H9 (cell line): ENCODE measurements at regions not wholly inside any gene's neighbourhood (a gene's known extent, or its start where the extent isn't known, plus 50 kb on each side); places are given as distances from the start of the nearest gene placed in this dataset.

ENCODE experiments used
- DNase-seq: peaks from one replicate; pipeline ENCODE4 v3.0.0-alpha.2; 2017
- H2AFZ ChIP-seq: one replicate; pipeline ENCODE4 v1.6.1; 2013; ENCODE audit warnings: mild to moderate bottlenecking, low read length, control low read depth, moderate library complexity
- H2AK5ac ChIP-seq: 2 replicates; pipeline ENCODE4 v1.6.1; 2013; ENCODE audit warnings: low read length, control low read depth, mixed read lengths; ENCODE audit not compliant: insufficient read length
- H2BK120ac ChIP-seq: one replicate; pipeline ENCODE4 v1.6.1; 2013; ENCODE audit warnings: low read depth, mild to moderate bottlenecking, low read length, control low read depth, inconsistent platforms; ENCODE audit not compliant: poor library complexity, severe bottlenecking
- H2BK12ac ChIP-seq: 2 replicates; pipeline ENCODE4 v1.6.1; 2013; ENCODE audit warnings: low read length, control low read depth, mixed read lengths, low read depth; ENCODE audit not compliant: insufficient read length
- H2BK15ac ChIP-seq: 2 replicates; pipeline ENCODE4 v1.6.1; 2013; ENCODE audit warnings: low read depth, low read length, control low read depth
- H2BK20ac ChIP-seq: one replicate; pipeline ENCODE4 v1.6.1; 2013; ENCODE audit warnings: low read depth, mild to moderate bottlenecking, low read length, control low read depth, inconsistent platforms; ENCODE audit not compliant: poor library complexity, severe bottlenecking
- H2BK5ac ChIP-seq: 2 replicates; pipeline ENCODE4 v1.6.1; 2013; ENCODE audit warnings: low read length, control low read depth, mixed read lengths; ENCODE audit not compliant: insufficient read length
- H3K14ac ChIP-seq: 2 replicates; pipeline ENCODE4 v1.6.1; 2013; ENCODE audit warnings: low read length, control low read depth; ENCODE audit not compliant: insufficient read depth
- H3K18ac ChIP-seq: 2 replicates; pipeline ENCODE4 v1.6.1; 2013; ENCODE audit warnings: low read depth, mild to moderate bottlenecking, mixed read lengths, low read length, control low read depth; ENCODE audit not compliant: insufficient read length
- H3K23ac ChIP-seq: 2 replicates; pipeline ENCODE4 v1.6.1; 2013; ENCODE audit warnings: low read length, control low read depth, mixed read lengths, low read depth; ENCODE audit not compliant: insufficient read length
- H3K23me2 ChIP-seq: 2 replicates; pipeline ENCODE4 v1.6.1; 2013; ENCODE audit warnings: low read depth, mild to moderate bottlenecking, mixed read lengths, low read length, control low read depth; ENCODE audit not compliant: insufficient read length, poor library complexity, severe bottlenecking
- H3K27ac ChIP-seq: 2 replicates; pipeline ENCODE4 v1.5.1; 2013; ENCODE audit warnings: low read length, control low read depth, mixed read lengths, low read depth; ENCODE audit not compliant: insufficient read length
- H3K27me3 ChIP-seq: 2 replicates; pipeline ENCODE4 v1.6.1; 2013; ENCODE audit warnings: low read length, control low read depth, inconsistent platforms; ENCODE audit not compliant: insufficient read depth
- H3K4ac ChIP-seq: 2 replicates; pipeline ENCODE4 v1.6.1; 2013; ENCODE audit warnings: low read depth, mild to moderate bottlenecking, control low read depth, inconsistent platforms, low read length, moderate library complexity
- H3K4me1 ChIP-seq: 2 replicates; pipeline ENCODE4 v1.6.1; 2013; ENCODE audit warnings: low read length, control low read depth, inconsistent platforms; ENCODE audit not compliant: insufficient read depth
- H3K4me2 ChIP-seq: 2 replicates; pipeline ENCODE4 v1.6.1; 2013; ENCODE audit warnings: low read length, control low read depth, mixed read lengths; ENCODE audit not compliant: insufficient read length, insufficient read depth
- H3K56ac ChIP-seq: 2 replicates; pipeline ENCODE4 v1.6.1; 2013; ENCODE audit warnings: low read depth, mild to moderate bottlenecking, mixed read lengths, low read length, control low read depth; ENCODE audit not compliant: insufficient read length
- H3K79me1 ChIP-seq: 2 replicates; pipeline ENCODE4 v1.6.1; 2013; ENCODE audit warnings: low read depth, mild to moderate bottlenecking, moderate library complexity, low read length, control low read depth, inconsistent platforms; ENCODE audit not compliant: insufficient read depth, poor library complexity, severe bottlenecking
- H3K79me2 ChIP-seq: 2 replicates; pipeline ENCODE4 v1.6.1; 2013; ENCODE audit warnings: low read length, control low read depth, inconsistent platforms; ENCODE audit not compliant: insufficient read depth
- H3K9ac ChIP-seq: 2 replicates; pipeline ENCODE4 v1.6.1; 2013; ENCODE audit warnings: low read length, control low read depth, mixed read lengths; ENCODE audit not compliant: insufficient read length; ENCODE audit errors: extremely low read depth
- H3K9me3 ChIP-seq: one replicate; pipeline ENCODE4 v1.6.1; 2013; ENCODE audit warnings: low read depth, low read length, inconsistent platforms; ENCODE audit not compliant: control insufficient read depth
- H3T11ph ChIP-seq: one replicate; pipeline ENCODE4 v1.6.1; 2013; ENCODE audit warnings: mild to moderate bottlenecking, low read length, control low read depth, inconsistent platforms
- H4K20me1 ChIP-seq: one replicate; pipeline ENCODE4 v1.6.1; 2013; ENCODE audit not compliant: control insufficient read depth, insufficient read length, insufficient read depth
- H4K5ac ChIP-seq: 2 replicates; pipeline ENCODE4 v1.6.1; 2013; ENCODE audit warnings: low read depth, mild to moderate bottlenecking, mixed read lengths, low read length, control low read depth; ENCODE audit not compliant: insufficient read length
- H4K8ac ChIP-seq: replicated peaks from 2 replicates; pipeline ENCODE4 v1.6.1; 2013; ENCODE audit warnings: low read length, control low read depth, mixed read lengths, low read depth; ENCODE audit not compliant: insufficient read length
- H4K91ac ChIP-seq: 2 replicates; pipeline ENCODE4 v1.6.1; 2013; ENCODE audit warnings: low read depth, mild to moderate bottlenecking, moderate library complexity, mixed read lengths, low read length, control low read depth; ENCODE audit not compliant: insufficient read length
- H3K27ac Mint-ChIP-seq, 3 experiments: 2 replicates in 2 of 3; 3 replicates in 1 of 3; pipeline ENCODE4 v1.8.0; 2020 to 2021; ENCODE audit warnings: mixed read lengths in 3 of 3, mild to moderate bottlenecking in 1 of 3, moderate library complexity in 1 of 3
- H3K27me3 Mint-ChIP-seq: 2 replicates; pipeline ENCODE4 v1.8.0; 2021; ENCODE audit warnings: low read depth, mild to moderate bottlenecking, moderate library complexity, mixed read lengths
- H3K36me3 Mint-ChIP-seq, 3 experiments: 2 replicates in 2 of 3; 3 replicates in 1 of 3; pipeline ENCODE4 v1.8.0; 2020 to 2021; ENCODE audit warnings: low read depth in 3 of 3, mixed read lengths in 3 of 3; ENCODE audit not compliant: insufficient read depth in 1 of 3
- H3K4me1 Mint-ChIP-seq, 2 experiments: 2 replicates each; pipeline ENCODE4 v1.8.0; 2020; ENCODE audit warnings: mixed read lengths in 2 of 2
- H3K4me3 Mint-ChIP-seq, 2 experiments: 2 replicates in 1 of 2; 3 replicates in 1 of 2; pipeline ENCODE4 v1.8.0; 2020 to 2021; ENCODE audit warnings: mild to moderate bottlenecking in 2 of 2, mixed read lengths in 2 of 2, moderate library complexity in 1 of 2
- H3K9me3 Mint-ChIP-seq, 2 experiments: 2 replicates in 1 of 2; 3 replicates in 1 of 2; pipeline ENCODE4 v1.8.0; 2020; ENCODE audit warnings: mild to moderate bottlenecking in 2 of 2, mixed read lengths in 2 of 2, moderate library complexity in 1 of 2
- CTCF ChIP-seq: fragments of 200-600 bp; sonication (generic); conservative IDR thresholded peaks from 3 replicates; pipeline ENCODE4 v1.8.0; 2021; ENCODE audit warnings: antibody characterized with exemption, mild to moderate bottlenecking

DNA sequence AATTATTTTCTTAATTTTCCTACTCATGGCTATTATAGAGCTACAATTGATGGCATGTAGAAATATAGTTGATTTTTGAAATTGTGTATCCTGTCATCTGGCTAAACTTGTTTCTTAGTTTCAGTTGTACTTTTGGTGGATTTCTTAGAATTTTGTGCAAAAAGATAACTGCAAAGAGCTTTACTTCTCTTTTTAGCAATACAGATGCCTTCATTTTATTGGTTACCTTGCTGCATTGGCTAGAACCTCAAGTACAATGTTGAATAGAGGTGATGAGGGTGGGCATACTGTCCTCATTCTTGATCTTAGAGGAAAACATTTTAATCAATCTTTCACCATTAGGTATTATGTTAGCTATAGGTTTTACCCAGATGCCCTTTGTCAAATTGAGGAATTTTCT lies 67.9 kb downstream of the METRNL start:
- Mint-ChIP-seq H3K36me3 (peaks cover 2 to 9% (median 4%) of the 10 kb centered on the region in 3 experiments; a peak in 5 of 7 replicates), H3K27ac (no peak overlapping the region), H3K27me3 (peaks cover 3% of the 10 kb centered on the region), H3K4me1 (peaks cover 14 to 15% of the 10 kb centered on the region in 2 experiments), H3K9me3 (peaks cover 15 to 33% of the 10 kb centered on the region in 2 experiments), H3K4me3 (no peak overlapping the region)
- Histone ChIP-seq H3K4ac (no peak overlapping the region), H3K79me1 (no peaks in the 10 kb centered on the region), H4K8ac (no peak overlapping the region), H2BK15ac (no peak overlapping the region), H3K4me2 (no peak overlapping the region), H3K14ac (no peak overlapping the region), H4K91ac (no peak overlapping the region), H2AK5ac (no peak overlapping the region), H3K23ac (no peak overlapping the region), H3K23me2 (no peaks in the 10 kb centered on the region), H3K56ac (no peak overlapping the region), H3K9me3 (no peaks in the 10 kb centered on the region), H3K27ac (no peak overlapping the region), H2BK12ac (no peak overlapping the region), H2AFZ (no peak overlapping the region), H2BK120ac (no peak overlapping the region), H3K9ac (no peak overlapping the region), H4K20me1 (no peaks in the 10 kb centered on the region), H3T11ph (no peak overlapping the region), H3K18ac (no peak overlapping the region), H3K27me3 (no peaks in the 10 kb centered on the region), H3K4me1 (0 out of 2 replicates have a peak, but pooled peaks cover 1% of the 10 kb centered on the region), H4K5ac (no peak overlapping the region), H2BK20ac (no peak overlapping the region), H3K79me2 (no peaks in the 10 kb centered on the region), H2BK5ac (no peak overlapping the region)
- DNase-seq, result no peak
- no peak for TF ChIP-seq CTCF
